K562 (cell line): ENCODE measurements at regions not wholly inside any gene's neighbourhood (a gene's known extent, or its start where the extent isn't known, plus 50 kb on each side); places are given as distances from the start of the nearest gene placed in this dataset.

ENCODE experiments used
- EP300 ChIP-seq: IDR thresholded peaks from 2 replicates; pipeline ENCODE4 v1.6.1; 2012; ENCODE audit warnings: low read length, improper control_type of control experiment
- POLR2A ChIP-seq: fragments of 450-650 bp; conservative IDR thresholded peaks from 2 replicates; pipeline ENCODE4 v1.6.1; 2016

GRCh38 chr11:90646706-90647105 is 423.9 kb upstream of the CHORDC1 start:
- TF ChIP-seq EP300: no peak
- no peak for TF ChIP-seq POLR2A
